ENCODE measurements at regions not wholly inside any gene's neighbourhood (a gene's known extent, or its start where the extent isn't known, plus 50 kb on each side); places are given as distances from the start of the nearest gene placed in this dataset.

GRCh38 chr15:100772892-100773520 is 106.6 kb upstream of the ALDH1A3 start:
- TF ChIP-seq CTCF (conservative IDR thresholded peaks at IDR 0.05; ENCODE audit: low read depth in 2 of 2) = no peak
- TF ChIP-seq EZH2 (IDR thresholded peaks at IDR 0.05; ENCODE audit: low read depth, unreplicated experiment) = no peak
- TF ChIP-seq EZH2phosphoT487 (IDR thresholded peaks at IDR 0.05; ENCODE audit: unreplicated experiment) = no peak
- TF ChIP-seq REST (IDR thresholded peaks at IDR 0.05; ENCODE audit: unreplicated experiment) = no peak
- no peak for TF ChIP-seq ZNF114 (CRISPR knock-in tag; IDR thresholded peaks at IDR 0.05)
- no peak for TF ChIP-seq POLR2AphosphoS5 (IDR thresholded peaks at IDR 0.05; ENCODE audit: low read depth)
- no peak for TF ChIP-seq STAT1 (IDR thresholded peaks at IDR 0.05; ENCODE audit: unreplicated experiment)
- TF ChIP-seq, protein P1, sequence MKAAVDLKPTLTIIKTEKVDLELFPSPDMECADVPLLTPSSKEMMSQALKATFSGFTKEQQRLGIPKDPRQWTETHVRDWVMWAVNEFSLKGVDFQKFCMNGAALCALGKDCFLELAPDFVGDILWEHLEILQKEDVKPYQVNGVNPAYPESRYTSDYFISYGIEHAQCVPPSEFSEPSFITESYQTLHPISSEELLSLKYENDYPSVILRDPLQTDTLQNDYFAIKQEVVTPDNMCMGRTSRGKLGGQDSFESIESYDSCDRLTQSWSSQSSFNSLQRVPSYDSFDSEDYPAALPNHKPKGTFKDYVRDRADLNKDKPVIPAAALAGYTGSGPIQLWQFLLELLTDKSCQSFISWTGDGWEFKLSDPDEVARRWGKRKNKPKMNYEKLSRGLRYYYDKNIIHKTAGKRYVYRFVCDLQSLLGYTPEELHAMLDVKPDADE (IDR thresholded peaks at IDR 0.05) = no peak

All from GM23338 (cell line).